WTC11 (cell line): ENCODE measurements at regions not wholly inside any gene's neighbourhood (a gene's known extent, or its start where the extent isn't known, plus 50 kb on each side); places are given as distances from the start of the nearest gene placed in this dataset.
A peak's percentile ranks its signal among the peaks of the same experiment; 100 is the strongest.

ENCODE experiments used
- ATAC-seq: fragments of 200-7000 bp; cut with Tn5 transposase; 2 replicates; pipeline ENCODE4 v1.10.0; 2021; ENCODE audit warnings: mild to moderate bottlenecking, moderate library complexity
- CTCF ChIA-PET: fragments of 300-600 bp; sonication (Branson Sonifier 250); formaldehyde crosslinking; loops from one replicate; lab custom pipeline; 2021; ENCODE audit warnings: antibody characterized with exemption; lab: Charles Lee
- POLR2A ChIA-PET: fragments of 350-600 bp; sonication (Branson Sonifier 250); formaldehyde crosslinking; loops from one replicate; lab custom pipeline; 2021; ENCODE audit warnings: antibody characterized with exemption; lab: Charles Lee
- DNase-seq: peaks from one replicate; pipeline ENCODE4 v3.0.0; 2021; ENCODE audit warnings: low spot score
- H3K27ac Mint-ChIP-seq: 2 replicates; pipeline ENCODE4 v1.8.0; 2021; ENCODE audit warnings: mixed read lengths
- H3K27me3 Mint-ChIP-seq: 2 replicates; pipeline ENCODE4 v1.8.0; 2021; ENCODE audit warnings: low read depth, mild to moderate bottlenecking, moderate library complexity, mixed read lengths
- H3K36me3 Mint-ChIP-seq: 2 replicates; pipeline ENCODE4 v1.8.0; 2021; ENCODE audit warnings: mixed read lengths
- H3K4me1 Mint-ChIP-seq: 2 replicates; pipeline ENCODE4 v1.8.0; 2022; ENCODE audit warnings: mixed read lengths
- H3K4me3 Mint-ChIP-seq: 2 replicates; pipeline ENCODE4 v1.8.0; 2021; ENCODE audit warnings: mild to moderate bottlenecking, moderate library complexity, mixed read lengths
- H3K9me3 Mint-ChIP-seq: 2 replicates; pipeline ENCODE4 v1.8.0; 2021; ENCODE audit warnings: mixed read lengths
- AFF4 ChIP-seq: sonication (generic); formaldehyde crosslinking; IDR thresholded peaks from 2 replicates; pipeline ENCODE4 v1.8.1; 2023; ENCODE audit warnings: mild to moderate bottlenecking, missing genetic modification reagents, borderline replicate concordance
- CDX4 ChIP-seq: fragments of 250-450 bp; sonication (Bioruptor Pico); IDR thresholded peaks from 2 replicates; pipeline ENCODE4 v1.9.0; 2021; ENCODE audit warnings: moderate library complexity, mild to moderate bottlenecking, inconsistent platforms, borderline replicate concordance
- E2F4 ChIP-seq: sonication (generic); formaldehyde crosslinking; IDR thresholded peaks from 2 replicates; pipeline ENCODE4 v1.8.1; 2022; ENCODE audit warnings: low read depth, mild to moderate bottlenecking, moderate library complexity, missing genetic modification reagents, borderline replicate concordance
- ELF4 ChIP-seq: sonication (generic); formaldehyde crosslinking; IDR thresholded peaks from 2 replicates; pipeline ENCODE4 v1.8.1; 2022; ENCODE audit warnings: low read depth, mild to moderate bottlenecking, moderate library complexity, missing genetic modification reagents
- GRHL2 ChIP-seq: fragments of 250-450 bp; sonication (Bioruptor Pico); IDR thresholded peaks from 2 replicates; pipeline ENCODE4 v1.8.0; 2022; ENCODE audit warnings: mild to moderate bottlenecking, moderate library complexity; ENCODE audit not compliant: insufficient replicate concordance, severe bottlenecking
- HMGXB4 ChIP-seq: sonication (generic); formaldehyde crosslinking; IDR thresholded peaks from 2 replicates; pipeline ENCODE4 v1.8.1; 2023; ENCODE audit warnings: mild to moderate bottlenecking, moderate library complexity, missing genetic modification reagents
- MAX ChIP-seq: sonication (generic); formaldehyde crosslinking; IDR thresholded peaks from 2 replicates; pipeline ENCODE4 v1.8.0; 2022; ENCODE audit warnings: mild to moderate bottlenecking, missing genetic modification reagents
- MLX ChIP-seq: sonication (generic); formaldehyde crosslinking; IDR thresholded peaks from 2 replicates; pipeline ENCODE4 v1.8.1; 2023; ENCODE audit warnings: mild to moderate bottlenecking, missing genetic modification reagents, moderate library complexity
- RELA ChIP-seq: sonication (generic); formaldehyde crosslinking; IDR thresholded peaks from 2 replicates; pipeline ENCODE4 v1.8.1; 2022; ENCODE audit warnings: missing genetic modification reagents, mild to moderate bottlenecking, borderline replicate concordance
- SMAD4 ChIP-seq: sonication (generic); formaldehyde crosslinking; IDR thresholded peaks from 2 replicates; pipeline ENCODE4 v1.8.0; 2022; ENCODE audit warnings: mild to moderate bottlenecking, missing genetic modification reagents
- TEAD1 ChIP-seq: sonication (generic); formaldehyde crosslinking; IDR thresholded peaks from 2 replicates; pipeline ENCODE4 v1.8.0; 2022; ENCODE audit warnings: mild to moderate bottlenecking, missing genetic modification reagents
- TEAD4 ChIP-seq: sonication (generic); formaldehyde crosslinking; IDR thresholded peaks from 2 replicates; pipeline ENCODE4 v1.8.0; 2022; ENCODE audit warnings: mild to moderate bottlenecking, missing genetic modification reagents
- TP53 ChIP-seq: sonication (generic); formaldehyde crosslinking; IDR thresholded peaks from 2 replicates; pipeline ENCODE4 v1.8.1; 2023; ENCODE audit warnings: mild to moderate bottlenecking, missing genetic modification reagents
- USF1 ChIP-seq: sonication (generic); formaldehyde crosslinking; IDR thresholded peaks from 2 replicates; pipeline ENCODE4 v1.8.0; 2022; ENCODE audit warnings: mild to moderate bottlenecking, missing genetic modification reagents
- ZSCAN18 ChIP-seq: fragments of 250-450 bp; sonication (Bioruptor Pico); IDR thresholded peaks from 2 replicates; pipeline ENCODE4 v2.1.2; 2022; ENCODE audit warnings: mild to moderate bottlenecking, moderate library complexity

GRCh38 chr2:60341151-60341550 is 212.3 kb downstream of the BCL11A start (continued):
- TF ChIP-seq MLX (CRISPR knock-in tag) (no peak), CDX4 (CRISPR knock-in tag) (no peak), ELF4 (no peak)

GRCh38 chr2:60339286-60339685 is 214.2 kb downstream of the BCL11A start:
- Mint-ChIP-seq H3K4me3 (no peak overlapping the region), H3K4me1 (peaks cover 10% of the 10 kb centered on the region), H3K27ac (no peak overlapping the region), H3K36me3 (no peaks in the 10 kb centered on the region), H3K9me3 (no peaks in the 10 kb centered on the region), H3K27me3 (no peaks in the 10 kb centered on the region; the same call in 1 of the 2 replicates)
- CTCF ChIA-PET = no interaction called here
- no peak for DNase-seq
- POLR2A ChIA-PET = no interaction called here
- no peak for ATAC-seq
- TF ChIP-seq HMGXB4 (CRISPR knock-in tag) = no peak
- TF ChIP-seq MAX (CRISPR knock-in tag) = no peak
- TF ChIP-seq SMAD4 = no peak
- no peak for TF ChIP-seq E2F4 (CRISPR knock-in tag)
- no peak for TF ChIP-seq AFF4 (CRISPR knock-in tag)
- no peak for TF ChIP-seq TP53 (CRISPR knock-in tag)
- no peak for TF ChIP-seq TEAD4 (CRISPR knock-in tag)
- no peak for TF ChIP-seq ZSCAN18 (CRISPR knock-in tag)
- TF ChIP-seq GRHL2 (CRISPR knock-in tag) = no peak
- no peak for TF ChIP-seq RELA (CRISPR knock-in tag)

GRCh38 chr2:60337142-60337497 is 216.3 kb downstream of the BCL11A start:
- no peaks in the 10 kb centered on the region for H3K9me3 Mint-ChIP-seq
- DNase-seq (peak; percentile 52), ATAC-seq (peak; percentile 88)
- ChIA-PET POLR2A (no interaction called here), CTCF (interaction anchor here (0.5 to 2.9 kb wide), 19 partner anchors 9 to 335 kb away, joined by 3 to 27 read pairs (median 4); no protein-coding TSS in a partner anchor)
- H3K27me3 Mint-ChIP-seq = no peaks in the 10 kb centered on the region; the same call in 1 of the 2 replicates
- no peak overlapping the region for H3K27ac Mint-ChIP-seq
- H3K36me3 Mint-ChIP-seq = no peaks in the 10 kb centered on the region
- TF ChIP-seq USF1 (CRISPR knock-in tag) = no peak
- peak; percentile 46; the same call in 1 of the 2 replicates for TF ChIP-seq TEAD1 (CRISPR knock-in tag)
- H3K4me3 Mint-ChIP-seq = no peak overlapping the region
- peaks cover 10% of the 10 kb centered on the region for H3K4me1 Mint-ChIP-seq
